ENCODE measurements at regions not wholly inside any gene's neighbourhood (a gene's known extent, or its start where the extent isn't known, plus 50 kb on each side); places are given as distances from the start of the nearest gene placed in this dataset.

GRCh38 chr5:68534956-68535520, 319.5 kb downstream of the PIK3R1 start:
- ATAC-seq (ENCODE audit: low FRiP score) = no peak
- no peak for TF ChIP-seq CTCF (IDR thresholded peaks at IDR 0.05)
- no peak for DNase-seq (ENCODE audit: low spot score)

GRCh38 chr5:68538814-68539420, 323.4 kb downstream of the PIK3R1 start:
- TF ChIP-seq CTCF (IDR thresholded peaks at IDR 0.05) = no peak
- ATAC-seq (ENCODE audit: low FRiP score) = no peak

GRCh38 chr5:68540798-68541590, 325.4 kb downstream of the PIK3R1 start:
- ATAC-seq (ENCODE audit: low FRiP score) (no peak), DNase-seq (ENCODE audit: low spot score) (no peak)
- TF ChIP-seq CTCF (IDR thresholded peaks at IDR 0.05) = no peak

More at GRCh38 chr5:68538814-68539420, 323.4 kb downstream of the PIK3R1 start:
- DNase-seq (ENCODE audit: low spot score) = no peak

GRCh38 chr5:68542207-68542606, 326.7 kb downstream of the PIK3R1 start:
- DNase-seq (ENCODE audit: low spot score) = no peak
- no peak for ATAC-seq (ENCODE audit: low FRiP score)
- TF ChIP-seq CTCF (IDR thresholded peaks at IDR 0.05) = no peak

GRCh38 chr5:68543212-68543611, 327.7 kb downstream of the PIK3R1 start:
- TF ChIP-seq CTCF (IDR thresholded peaks at IDR 0.05) = no peak
- ATAC-seq (ENCODE audit: low FRiP score) = no peak
- DNase-seq (ENCODE audit: low spot score) = no peak

GRCh38 chr5:68544091-68544647, 328.6 kb downstream of the PIK3R1 start:
- no peak for DNase-seq (ENCODE audit: low spot score)
- ATAC-seq (ENCODE audit: low FRiP score) = no peak
- no peak for TF ChIP-seq CTCF (IDR thresholded peaks at IDR 0.05)

Data from omental fat pad (tissue), 3 donors.